ENCODE measurements at regions not wholly inside any gene's neighbourhood (a gene's known extent, or its start where the extent isn't known, plus 50 kb on each side); places are given as distances from the start of the nearest gene placed in this dataset.

DNA sequence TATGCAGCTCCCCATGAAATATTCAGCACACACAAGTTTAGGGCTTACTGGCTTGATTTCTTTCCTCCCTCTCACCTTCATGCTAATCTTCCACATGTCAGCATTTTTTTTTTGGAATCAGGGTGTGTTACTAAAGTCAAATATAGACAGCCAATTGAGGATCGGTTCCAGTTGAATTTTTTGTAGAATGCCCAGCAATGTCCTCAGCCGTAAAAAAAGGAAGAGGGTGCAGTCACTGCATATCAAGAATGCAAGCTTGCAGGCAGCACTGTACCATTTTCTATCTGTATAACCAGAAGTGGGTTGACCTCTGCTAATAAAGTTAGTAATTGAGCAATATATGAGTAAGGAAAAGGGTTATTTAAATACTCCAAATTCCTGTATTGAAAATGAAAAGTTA lies 51.4 kb upstream of the CHMP2B start:
- ATAC-seq, result no peak

DNA sequence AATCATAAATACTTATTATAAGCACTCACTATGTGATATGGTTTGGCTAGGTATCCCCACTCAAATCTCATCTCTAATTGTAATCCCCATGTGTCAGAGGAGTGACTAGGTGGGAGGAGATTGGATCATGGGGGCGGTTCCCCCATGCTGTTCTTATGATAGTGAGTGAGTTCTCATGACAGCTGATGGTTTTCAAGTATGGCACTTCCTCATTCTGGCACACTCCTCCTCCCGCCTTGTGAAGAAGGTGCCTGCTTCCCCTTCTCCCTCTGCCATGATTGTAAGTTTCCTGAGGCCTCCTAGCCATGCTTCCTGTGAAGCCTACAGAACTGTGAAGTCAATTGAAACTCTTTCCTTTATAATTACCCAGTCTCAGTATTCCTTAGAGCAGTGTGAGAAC lies 53.3 kb upstream of the CHMP2B start:
- ATAC-seq, result no peak

DNA sequence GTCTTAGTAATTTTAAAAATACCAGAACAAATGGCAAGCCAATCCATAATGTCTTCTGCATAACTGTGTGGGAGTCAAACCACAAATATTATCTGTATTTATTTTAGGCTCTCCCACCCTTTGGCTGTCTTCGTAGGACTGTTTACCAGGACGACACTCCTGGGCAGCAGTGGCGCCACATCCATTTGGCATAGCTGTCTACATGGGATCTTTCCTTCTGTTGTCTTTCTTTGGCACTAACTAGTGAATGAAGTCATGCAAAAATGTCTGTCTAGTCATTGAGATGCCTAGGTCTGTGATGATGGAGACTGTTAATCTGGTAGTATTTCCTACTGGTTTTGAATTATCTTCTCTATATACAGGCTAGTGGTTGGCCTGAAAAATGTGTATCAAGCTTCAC lies 54.0 kb upstream of the CHMP2B start:
- ATAC-seq, result no peak

GRCh38 chr3:87167628-87168456 lies 59.3 kb upstream of the CHMP2B start:
- ATAC-seq, result peak; percentile 41 to 53

DNA sequence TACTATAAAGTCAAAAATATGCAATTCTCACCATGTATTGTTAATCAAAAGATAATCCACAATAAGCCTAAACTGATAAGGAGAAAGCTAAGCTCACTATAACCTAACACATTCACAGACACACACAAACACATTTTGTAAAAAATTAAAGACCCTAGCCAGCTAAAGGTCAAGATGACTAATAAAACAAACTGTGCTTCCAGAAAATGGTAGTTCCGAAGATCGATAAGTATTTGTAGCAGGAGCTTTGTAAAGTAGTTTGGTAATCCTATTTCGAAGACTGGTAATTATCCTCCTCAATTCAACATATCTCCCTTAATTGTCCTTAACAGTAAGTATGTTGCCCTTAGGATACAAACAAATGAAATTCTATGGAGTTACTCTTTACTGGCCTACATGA lies 62.9 kb upstream of the CHMP2B start:
- ATAC-seq, result no peak

DNA sequence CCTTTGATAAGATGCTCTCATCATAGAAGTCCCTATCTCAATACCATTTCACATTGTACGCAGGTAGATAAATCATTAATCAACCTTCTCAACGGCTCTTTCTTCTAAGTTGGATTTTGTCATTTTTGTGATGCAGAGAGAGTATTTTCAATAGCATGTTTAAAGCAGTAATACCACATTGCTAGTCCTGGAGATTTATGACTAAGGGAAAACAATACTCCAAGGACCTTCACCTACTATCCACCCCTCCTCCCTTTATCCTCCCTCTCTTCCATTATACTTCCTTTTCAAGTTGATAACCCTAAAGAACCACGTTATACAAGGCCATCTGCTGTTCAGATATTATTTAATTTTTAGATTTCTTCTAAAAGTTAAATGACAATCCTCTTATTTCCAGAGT lies 65.3 kb upstream of the CHMP2B start:
- ATAC-seq, result no peak

- ATAC-seq, result no peak
Observed at GRCh38 chr3:87161417-87161816, 65.7 kb upstream of the CHMP2B start.

DNA sequence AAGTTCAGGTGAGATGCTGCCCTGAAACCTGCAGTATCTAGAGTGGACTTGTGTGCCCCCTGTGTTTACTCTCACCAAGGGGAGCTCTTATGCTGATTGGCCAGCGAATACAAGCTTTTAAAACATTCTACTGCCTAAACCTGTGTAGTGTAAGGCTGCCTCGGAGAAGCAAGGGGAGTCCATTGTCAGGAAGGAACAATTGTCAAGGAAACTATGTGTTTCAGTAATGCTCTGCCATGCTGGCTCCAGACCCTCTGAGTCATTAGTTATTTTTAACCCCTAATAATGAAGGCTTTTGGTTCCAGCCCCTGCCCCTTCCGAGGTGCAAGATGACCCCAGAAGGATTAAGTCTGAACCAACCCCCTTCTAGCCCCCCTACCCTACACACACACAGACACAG lies 66.1 kb upstream of the CHMP2B start:
- ATAC-seq, result no peak

GRCh38 chr3:87158823-87159222 lies 68.3 kb upstream of the CHMP2B start:
- no peak for ATAC-seq

DNA sequence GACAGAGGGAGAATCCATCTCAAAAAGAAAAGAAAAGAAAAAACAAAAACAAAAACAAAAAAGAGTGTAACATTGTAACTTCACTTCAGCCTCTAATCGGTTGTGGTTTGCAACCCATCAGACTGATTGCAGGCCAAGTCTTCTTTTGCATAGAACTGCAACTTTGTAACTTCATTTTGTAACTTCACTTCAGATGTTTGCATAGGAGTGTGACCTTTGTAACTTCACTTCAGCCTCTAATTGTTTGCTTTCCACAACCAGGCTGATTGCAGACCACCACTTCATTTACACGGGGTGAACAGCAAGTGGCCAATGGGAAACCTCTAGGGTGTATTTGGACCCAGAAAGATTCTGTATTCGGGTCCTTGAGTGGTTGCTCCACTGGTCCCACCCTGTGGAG lies 79.1 kb upstream of the CHMP2B start:
- ATAC-seq, result no peak

DNA sequence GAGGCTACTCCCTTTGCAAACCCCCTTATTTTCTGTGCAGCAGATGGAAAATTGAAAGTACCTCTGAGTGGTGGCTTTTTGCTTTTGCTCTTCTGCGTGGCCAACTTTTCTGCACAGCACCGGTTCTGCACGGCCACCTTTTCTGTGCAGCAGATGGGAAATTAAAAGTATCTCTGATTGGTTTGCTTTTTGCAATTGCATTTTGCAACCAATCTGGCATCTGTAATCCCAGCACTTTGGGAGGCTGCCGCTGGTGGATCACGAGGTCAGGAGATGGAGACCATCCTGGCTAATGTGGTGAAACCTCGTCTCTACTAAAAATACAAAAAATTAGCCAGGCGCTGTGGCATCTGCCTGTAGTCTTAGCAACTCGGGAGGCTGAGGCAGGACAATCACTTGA lies 79.5 kb upstream of the CHMP2B start:
- ATAC-seq, result no peak

GRCh38 chr3:87145553-87145952 lies 81.6 kb upstream of the CHMP2B start:
- no peak for ATAC-seq

- ATAC-seq, result no peak
Observed at GRCh38 chr3:87136066-87136596, 91.0 kb upstream of the CHMP2B start.

GRCh38 chr3:87135412-87135811 lies 91.7 kb upstream of the CHMP2B start:
- ATAC-seq, result no peak

GRCh38 chr3:87132801-87133200 lies 94.3 kb upstream of the CHMP2B start:
- ATAC-seq, result no peak

GRCh38 chr3:87128006-87128405 lies 99.1 kb upstream of the CHMP2B start:
- no peak for ATAC-seq

GRCh38 chr3:87127281-87127680 lies 99.8 kb upstream of the CHMP2B start:
- no peak for ATAC-seq

DNA sequence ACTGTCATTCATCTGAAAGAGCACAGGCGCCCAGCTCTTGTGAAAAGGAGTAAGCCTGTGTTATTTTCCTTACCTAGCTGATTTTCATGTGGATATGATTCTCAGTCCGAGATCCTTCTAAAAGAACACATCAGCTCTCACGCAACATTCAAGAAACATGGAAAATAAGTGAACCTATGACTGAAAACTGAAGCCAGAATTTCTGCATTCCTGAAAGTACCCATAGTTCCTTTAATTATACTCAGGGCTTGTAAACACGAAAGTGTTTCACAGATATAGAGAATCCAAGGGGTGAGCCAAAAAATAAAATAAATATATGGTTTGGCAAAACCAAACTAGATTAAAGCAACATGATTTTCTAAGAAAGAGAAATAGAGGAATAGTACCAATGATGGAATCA lies 100.8 kb upstream of the CHMP2B start:
- no peak for ATAC-seq

GRCh38 chr3:87125116-87125515 lies 102.0 kb upstream of the CHMP2B start:
- ATAC-seq, result no peak

GRCh38 chr3:87122766-87123165 lies 104.3 kb upstream of the CHMP2B start:
- ATAC-seq, result no peak

DNA sequence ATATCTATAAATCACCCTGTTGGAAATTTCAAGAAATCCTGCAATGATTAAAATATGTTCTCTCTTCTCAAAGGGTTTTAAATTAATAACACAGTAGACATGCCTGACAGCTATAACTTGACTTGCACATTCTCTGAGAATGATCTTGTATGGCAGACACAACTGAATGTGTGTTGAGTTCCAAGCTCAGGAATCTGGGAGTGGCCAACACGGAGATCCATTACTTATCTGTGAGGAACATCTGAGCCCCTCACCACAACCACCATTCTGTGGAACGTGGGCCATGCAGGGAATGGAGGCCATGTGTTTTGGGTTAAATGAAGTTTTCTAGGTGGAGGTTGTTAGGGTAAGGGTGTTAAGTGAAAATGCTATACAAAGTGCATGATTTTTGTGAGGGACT lies 105.3 kb upstream of the CHMP2B start:
- ATAC-seq, result no peak

DNA sequence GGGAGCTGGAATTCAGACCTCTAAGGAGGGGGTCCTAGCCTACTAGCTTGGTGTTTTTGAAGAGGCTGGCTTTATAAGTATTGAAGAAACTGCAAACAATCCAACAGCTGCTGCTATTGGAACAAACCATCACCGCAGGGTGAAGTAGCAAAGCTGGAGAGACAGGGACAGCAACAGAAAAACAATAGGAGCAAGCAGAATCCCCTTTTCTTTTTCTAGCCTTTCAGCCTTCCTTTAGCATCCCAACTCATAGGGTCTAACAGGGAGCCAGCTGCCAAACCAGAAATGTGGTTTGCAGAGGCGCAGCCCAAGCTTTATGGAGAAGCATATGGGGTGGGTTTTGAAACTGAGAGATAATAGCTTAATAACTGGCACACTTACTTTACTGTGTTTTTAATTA lies 106.2 kb upstream of the CHMP2B start:
- no peak for ATAC-seq

- ATAC-seq, result no peak
Observed at GRCh38 chr3:87120236-87120635, 106.9 kb upstream of the CHMP2B start.

GRCh38 chr3:87109465-87109864 lies 117.6 kb upstream of the CHMP2B start:
- no peak for ATAC-seq

Data from activated CD4-positive, CD25-positive, alpha-beta regulatory T cell treated with anti-CD3 and anti-CD28 coated beads, Interleukin-2, amount 50 U/mL, for 24 hours (primary cell).